Prostate gland (tissue), 2 donors: ENCODE measurements at regions not wholly inside any gene's neighbourhood (a gene's known extent, or its start where the extent isn't known, plus 50 kb on each side); places are given as distances from the start of the nearest gene placed in this dataset.
"Not testable (repeated sequence)": the region's sequence is repeated elsewhere in the genome, so short reads cannot be mapped to it uniquely, and the experiment has no call there.

Experiments
- DNase-seq: peaks from one replicate; pipeline ENCODE4 v3.0.0-alpha.2; 2019; ENCODE audit warnings: low spot score
- H3K27ac ChIP-seq, 2 donors: fragments of 200-600 bp; sonication (generic); 2 replicates each; pipeline ENCODE4 v1.5.1; 2017 to 2019
- H3K27me3 ChIP-seq: fragments of 200-600 bp; sonication (generic); replicated peaks from 2 replicates; pipeline ENCODE4 v1.5.1; 2019; ENCODE audit not compliant: insufficient read depth
- H3K36me3 ChIP-seq, 2 donors: fragments of 200-600 bp; sonication (generic); 1 replicate in 1 of 2; 2 replicates in 1 of 2; pipeline versions ENCODE4 v1.5.1 to v1.8.1; 2017 to 2019
- H3K4me1 ChIP-seq: fragments of 200-600 bp; sonication (generic); replicated peaks from 2 replicates; pipeline ENCODE4 v1.5.1; 2019
- H3K4me3 ChIP-seq, 2 donors: fragments of 200-600 bp; sonication (generic); 2 replicates each; pipeline ENCODE4 v1.5.1; 2017 to 2019
- H3K9me3 ChIP-seq: fragments of 200-600 bp; sonication (generic); 2 replicates; pipeline ENCODE4 v1.5.1; 2017
- CTCF ChIP-seq, 4 experiments: fragments of 200-600 bp in 2 of 4; fragments of 450-650 bp in 2 of 4; sonication (generic) in 2 of 4; IDR thresholded peaks; 1 replicate in 3 of 4; 2 replicates in 1 of 4; pipeline ENCODE4 v1.5.1; 2016 to 2019; ENCODE audit warnings: antibody characterized with exemption in 4 of 4, mild to moderate bottlenecking in 2 of 4, moderate library complexity in 2 of 4
- POLR2A ChIP-seq: fragments of 450-650 bp; IDR thresholded peaks from one replicate; pipeline ENCODE4 v1.6.1; 2016; ENCODE audit warnings: antibody characterized with exemption, mild to moderate bottlenecking
- POLR2AphosphoS5 ChIP-seq: sonication (generic); formaldehyde crosslinking; IDR thresholded peaks from one replicate; pipeline ENCODE4 v1.6.1; 2017; ENCODE audit warnings: antibody characterized with exemption
- WGBS: methylation state at CpG from one replicate; pipeline ENCODE4 v1.1.5; 2018; 5-methylcytosine and 5-hydroxymethylcytosine counted together
- intact Hi-C: fragments of 100-400 bp; cut with DNase I; formaldehyde crosslinking; loops from one replicate; pipeline ENCODE4 v1.14.2; 2022

- no peak for TF ChIP-seq POLR2AphosphoS5
- TF ChIP-seq CTCF (IDR thresholded peaks at IDR 0.05): no peak
- no peak for TF ChIP-seq POLR2A
- DNase-seq: no peak
- no peaks in the 10 kb centered on the region for H3K36me3 ChIP-seq
- no peaks in the 10 kb centered on the region for H3K4me1 ChIP-seq
- intact Hi-C loops: no loop called here
- H3K9me3 ChIP-seq: no peaks in the 10 kb centered on the region
- H3K27ac ChIP-seq: no peak overlapping the region
- no peak overlapping the region for H3K4me3 ChIP-seq
- WGBS: 66% methylated on average over 9 of the region's 9 CpGs
- H3K27me3 ChIP-seq: no peaks in the 10 kb centered on the region
Observed at GRCh38 chr20:5395932-5396727, 79.4 kb upstream of the PROKR2 start.

- intact Hi-C loops: no loop called here
- Histone ChIP-seq H3K9me3 (no peaks in the 10 kb centered on the region), H3K27me3 (no peaks in the 10 kb centered on the region), H3K36me3 (no peaks in the 10 kb centered on the region), H3K27ac (no peak overlapping the region), H3K4me3 (no peak overlapping the region), H3K4me1 (no peaks in the 10 kb centered on the region)
- TF ChIP-seq POLR2A (no peak), POLR2AphosphoS5 (no peak), CTCF (IDR thresholded peaks at IDR 0.05) (no peak)
- DNase-seq: no peak
- 19% methylated on average over 3 of the region's 3 CpGs for WGBS
Observed at GRCh38 chr20:5393218-5393870, 76.6 kb upstream of the PROKR2 start.

GRCh38 chr20:5390720-5391119 is 74.0 kb upstream of the PROKR2 start:
- 39% methylated on average over 3 of the region's 3 CpGs for WGBS
- TF ChIP-seq POLR2A (no peak), POLR2AphosphoS5 (no peak), CTCF (IDR thresholded peaks at IDR 0.05) (no peak)
- H3K4me3 ChIP-seq: no peak overlapping the region
- no peaks in the 10 kb centered on the region for H3K4me1 ChIP-seq
- H3K27ac ChIP-seq: no peak overlapping the region
- intact Hi-C loops: no loop called here
- no peaks in the 10 kb centered on the region for H3K27me3 ChIP-seq
- DNase-seq: no peak
- no peaks in the 10 kb centered on the region for H3K36me3 ChIP-seq
- H3K9me3 ChIP-seq: no peaks in the 10 kb centered on the region

GRCh38 chr20:5386846-5387245 is 70.1 kb upstream of the PROKR2 start:
- 79% methylated on average over 3 of the region's 3 CpGs for WGBS
- H3K9me3 ChIP-seq, H3K4me3 ChIP-seq, H3K4me1 ChIP-seq, DNase-seq, H3K36me3 ChIP-seq, intact Hi-C loops, H3K27ac ChIP-seq, H3K27me3 ChIP-seq: not testable (repeated sequence)

GRCh38 chr20:5381527-5381926 is 64.8 kb upstream of the PROKR2 start:
- intact Hi-C loops, H3K36me3 ChIP-seq, H3K4me3 ChIP-seq, H3K27me3 ChIP-seq, H3K9me3 ChIP-seq, H3K27ac ChIP-seq, DNase-seq, H3K4me1 ChIP-seq: not testable (repeated sequence)
- WGBS: 87% methylated on average over 7 of the region's 7 CpGs

- H3K27me3 ChIP-seq: no peaks in the 10 kb centered on the region
- H3K4me3 ChIP-seq: no peak overlapping the region
- H3K4me1 ChIP-seq: no peaks in the 10 kb centered on the region
- no peak for DNase-seq
- H3K27ac ChIP-seq: no peak overlapping the region
- TF ChIP-seq CTCF (IDR thresholded peaks at IDR 0.05): no peak
- no peak for TF ChIP-seq POLR2AphosphoS5
- TF ChIP-seq POLR2A: no peak
- WGBS: 72% methylated on average over 1 of the region's 1 CpG
- no peaks in the 10 kb centered on the region for H3K36me3 ChIP-seq
- no peaks in the 10 kb centered on the region for H3K9me3 ChIP-seq
- intact Hi-C loops: no loop called here
Observed at GRCh38 chr20:5377484-5377883, 60.7 kb upstream of the PROKR2 start.
